NCI-H69 (cell line): ENCODE measurements at regions not wholly inside any gene's neighbourhood (a gene's known extent, or its start where the extent isn't known, plus 50 kb on each side); places are given as distances from the start of the nearest gene placed in this dataset.
"Not testable (repeated sequence)": the region's sequence is repeated elsewhere in the genome, so short reads cannot be mapped to it uniquely, and the experiment has no call there.

Experiments
- DNase-seq: peaks from one replicate; lab custom pipeline; 2025; lab: John Stamatoyannopoulos, UW

DNA sequence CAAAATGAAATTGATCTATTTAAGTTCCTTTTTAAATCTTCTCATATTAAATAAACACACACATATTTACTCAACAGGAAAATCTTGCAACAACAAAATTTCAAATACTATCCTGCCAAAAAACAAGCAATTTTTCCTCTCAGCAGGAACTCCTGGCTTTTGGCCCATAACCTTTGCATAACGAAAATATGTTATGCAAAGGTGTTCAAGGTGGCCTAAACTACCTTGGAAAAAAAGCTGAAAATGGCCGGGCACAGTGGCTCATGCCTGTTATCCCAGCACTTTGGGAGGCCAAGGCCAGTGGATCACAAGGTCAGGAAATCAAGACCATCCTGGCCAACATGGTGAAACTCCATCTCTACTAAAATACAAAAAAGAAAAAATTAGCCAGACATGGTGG lies 424.3 kb upstream of the ZNF337 start:
- not testable (repeated sequence) for DNase-seq

DNA sequence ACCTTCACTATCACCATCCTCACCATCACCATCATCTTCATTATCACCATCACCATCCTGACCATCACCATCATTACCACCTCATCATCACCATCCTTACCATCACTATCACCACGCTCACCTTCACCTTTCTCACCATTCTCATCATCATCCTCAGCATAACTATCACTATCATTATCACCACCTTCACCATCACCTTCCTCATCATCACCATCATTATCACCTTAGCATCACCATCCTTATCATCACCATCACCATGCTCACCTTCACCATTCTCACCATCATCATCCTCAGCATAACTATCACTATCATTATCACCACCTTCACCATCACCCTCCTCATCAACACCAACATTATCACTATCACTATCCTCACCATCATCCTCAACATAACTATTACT lies 397.8 kb upstream of the ZNF337 start:
- DNase-seq: not testable (repeated sequence)

DNA sequence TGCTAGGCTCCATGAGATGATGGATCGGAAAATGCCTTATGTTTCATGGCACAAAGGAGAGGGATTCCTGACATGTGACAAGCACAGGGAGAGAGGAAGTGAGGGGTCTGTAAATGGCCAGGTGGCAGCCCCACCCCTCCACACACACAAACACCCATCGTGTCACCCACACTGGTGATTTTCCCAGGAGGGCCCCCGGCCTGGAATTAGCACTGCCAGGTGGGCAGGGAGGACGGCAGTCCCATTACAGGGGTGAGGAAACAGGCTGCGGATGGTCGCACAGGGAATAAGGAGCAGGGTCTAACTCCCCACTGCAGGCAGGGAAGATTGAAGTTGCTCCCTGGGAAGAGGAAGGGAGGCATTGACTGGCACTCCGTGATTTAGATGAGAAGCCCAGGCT lies 395.3 kb upstream of the ZNF337 start:
- not testable (repeated sequence) for DNase-seq

DNA sequence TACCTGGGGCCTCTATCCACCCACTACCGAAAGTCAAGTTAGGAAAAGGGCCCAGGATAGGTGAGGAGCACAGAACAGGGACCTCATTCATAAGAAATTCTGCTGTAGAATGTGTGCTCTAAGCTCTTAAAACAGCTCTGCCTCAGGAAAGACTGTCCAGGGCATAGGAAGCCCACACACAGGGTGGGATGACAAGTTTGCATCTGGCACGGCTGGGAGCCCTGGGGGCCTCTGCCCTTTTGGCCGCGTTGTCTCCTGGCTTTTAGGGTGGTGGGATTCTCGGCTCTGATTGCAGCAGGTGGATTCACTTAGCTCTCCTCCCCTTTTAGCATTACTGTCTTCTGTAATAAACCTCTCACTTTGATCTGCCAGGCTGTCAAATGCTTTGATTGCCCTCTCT lies 389.5 kb upstream of the ZNF337 start:
- not testable (repeated sequence) for DNase-seq

DNA sequence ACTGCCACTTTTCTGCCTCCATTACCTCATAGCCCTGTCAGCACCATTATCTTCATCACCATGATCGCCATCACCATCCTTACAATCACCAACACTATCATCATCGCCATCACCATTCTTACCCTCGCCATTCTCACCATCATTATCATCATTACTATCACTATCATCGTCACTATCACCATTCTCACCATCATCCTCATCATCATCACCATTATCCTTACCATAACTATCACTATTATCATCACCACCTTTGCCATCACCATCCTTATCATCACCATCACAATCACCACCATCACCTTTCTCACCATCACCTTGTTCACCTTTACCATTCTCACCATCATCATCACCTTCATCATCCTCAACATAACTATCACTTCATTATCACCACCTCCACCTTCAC lies 377.3 kb upstream of the ZNF337 start:
- DNase-seq: not testable (repeated sequence)

DNA sequence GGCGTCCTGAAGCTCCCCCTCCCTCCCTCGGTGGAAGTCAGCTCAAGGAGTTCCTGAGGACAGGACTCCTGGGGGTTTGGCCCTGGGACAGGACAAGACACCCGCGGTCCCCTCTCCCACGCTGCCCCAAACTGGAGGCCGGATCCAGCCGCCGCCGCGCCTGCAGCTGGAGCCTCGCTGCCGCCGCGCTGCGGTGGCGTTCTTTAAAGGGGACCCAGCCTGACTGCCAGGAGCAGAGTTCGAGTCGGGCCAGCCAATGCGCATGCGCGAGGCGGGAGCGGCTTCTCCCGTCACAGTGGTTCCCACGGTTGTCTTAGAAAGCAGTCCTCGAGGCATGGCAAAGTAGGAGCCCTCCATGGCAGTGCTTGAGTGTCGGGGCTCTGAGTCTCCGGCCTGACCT lies 362.7 kb upstream of the ZNF337 start:
- DNase-seq: not testable (repeated sequence)

DNA sequence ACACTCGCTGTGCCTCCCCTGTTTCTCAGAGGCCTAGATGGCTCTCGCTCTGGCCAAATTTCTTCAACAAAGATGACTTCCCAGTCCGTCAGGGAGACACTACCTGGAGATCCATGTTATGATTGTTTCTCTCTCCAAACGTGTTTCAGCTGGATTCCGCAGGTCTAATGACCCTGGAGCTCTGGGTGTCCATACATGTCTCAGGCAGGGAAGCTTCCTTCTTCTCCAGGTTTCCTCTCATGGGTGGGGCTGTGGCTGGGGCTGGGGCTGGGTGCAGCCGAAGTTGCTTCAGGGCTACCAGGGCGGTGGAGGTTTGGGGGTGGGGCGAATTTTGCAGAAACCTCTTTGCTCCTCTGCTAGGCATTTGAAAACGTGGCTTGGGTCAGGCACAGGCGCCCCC lies 361.8 kb upstream of the ZNF337 start:
- not testable (repeated sequence) for DNase-seq

DNA sequence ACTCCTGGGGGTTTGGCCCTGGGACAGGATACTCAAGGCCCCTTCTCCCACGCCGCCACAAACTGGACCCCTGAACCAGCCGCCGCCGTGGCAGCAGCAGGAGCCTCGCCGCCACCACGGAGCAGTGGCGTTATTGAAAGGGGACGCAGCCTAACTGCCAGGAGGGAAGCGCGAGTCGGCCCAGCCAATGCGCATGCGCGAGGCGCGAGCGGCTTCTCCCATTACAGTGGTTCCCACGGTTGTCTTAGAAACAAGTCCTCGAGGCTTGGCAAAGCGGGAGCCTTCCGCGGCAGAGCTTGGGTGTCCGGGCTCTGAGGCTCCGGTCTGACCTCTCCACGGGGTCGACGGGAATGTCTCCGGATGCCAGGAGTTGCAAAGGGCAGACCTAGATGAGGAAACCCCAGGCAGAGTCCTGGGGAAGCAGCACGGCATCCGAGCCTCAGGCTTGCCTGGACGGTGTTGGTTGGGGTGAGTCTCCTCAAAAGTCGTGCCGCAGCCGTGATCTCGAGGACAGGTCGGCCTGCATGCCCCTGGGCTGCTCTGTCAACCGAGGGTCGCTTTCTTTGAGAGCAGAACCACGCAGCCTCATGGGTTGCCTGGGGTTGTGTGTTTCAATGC lies 360.6 kb upstream of the ZNF337 start:
- not testable (repeated sequence) for DNase-seq

DNA sequence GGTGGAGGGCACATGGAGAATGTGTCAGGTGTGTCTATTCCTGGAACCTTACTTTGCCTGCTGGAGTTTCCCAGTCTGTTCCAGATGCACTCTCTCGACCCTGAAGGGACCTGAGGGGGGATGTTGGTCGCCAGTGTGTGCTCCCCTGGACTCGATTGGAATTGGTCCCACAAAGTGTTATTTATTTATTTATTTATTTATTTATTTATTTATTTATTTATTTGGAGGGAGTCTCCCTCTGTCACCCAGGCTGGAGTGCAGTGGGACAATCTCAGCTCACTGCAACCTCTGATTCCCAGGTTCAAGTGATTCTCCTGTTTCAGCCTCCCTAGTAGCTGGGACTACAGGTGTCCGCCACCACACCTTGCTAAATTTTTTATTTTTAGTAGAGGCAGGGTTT lies 329.1 kb upstream of the ZNF337 start:
- DNase-seq: not testable (repeated sequence)

DNA sequence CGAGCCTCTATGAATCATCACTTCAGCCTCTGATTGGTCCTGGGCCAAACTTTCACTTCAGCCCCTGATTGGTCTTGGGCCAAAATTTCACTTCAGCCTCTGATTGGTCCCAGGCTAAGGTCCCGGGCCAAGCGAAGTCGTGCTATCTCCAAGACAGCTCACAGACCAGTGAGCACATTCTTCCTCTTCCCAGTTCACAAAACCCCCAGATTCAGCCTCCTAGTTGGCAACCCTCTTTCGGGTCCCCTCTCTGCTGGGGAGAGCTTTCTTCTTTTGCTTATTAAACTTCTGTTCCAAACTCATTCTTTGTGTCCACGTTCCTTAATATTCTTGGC lies 314.3 kb upstream of the ZNF337 start:
- not testable (repeated sequence) for DNase-seq

DNA sequence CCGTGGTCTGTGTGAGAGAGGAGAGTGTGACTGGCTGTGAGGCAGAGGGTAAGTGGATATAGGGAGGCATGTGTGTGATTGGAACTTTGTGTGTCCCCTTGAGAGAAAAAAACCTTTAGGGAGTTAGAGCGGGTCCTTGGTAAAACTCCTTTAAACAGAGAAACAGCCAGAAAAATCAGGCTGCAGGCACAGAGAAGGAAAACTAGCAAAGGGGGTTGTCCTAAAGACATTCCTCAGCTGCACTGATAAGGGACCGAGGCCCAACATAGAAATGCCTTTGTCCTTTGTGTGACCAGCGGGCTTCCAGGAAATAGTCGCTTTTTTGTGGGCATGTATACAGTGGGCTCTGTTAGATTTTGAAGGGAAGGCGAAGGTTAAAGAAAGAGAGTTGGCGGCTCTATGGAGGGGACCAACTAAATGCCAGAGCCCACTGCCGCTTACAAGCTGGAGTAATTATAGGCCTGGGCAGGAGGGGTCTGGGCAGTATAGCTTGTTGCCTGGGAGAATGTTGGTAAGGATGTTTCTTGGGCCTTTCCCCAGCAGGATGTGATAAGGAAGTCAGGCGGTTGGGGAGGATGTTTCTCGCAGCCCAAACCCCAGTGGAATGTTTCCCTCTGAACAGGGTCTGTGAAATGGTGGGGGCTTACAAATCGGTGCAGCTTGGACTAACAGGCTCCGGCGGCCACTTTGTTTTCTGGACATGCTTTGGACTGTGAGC lies 313.7 kb upstream of the ZNF337 start:
- not testable (repeated sequence) for DNase-seq

DNA sequence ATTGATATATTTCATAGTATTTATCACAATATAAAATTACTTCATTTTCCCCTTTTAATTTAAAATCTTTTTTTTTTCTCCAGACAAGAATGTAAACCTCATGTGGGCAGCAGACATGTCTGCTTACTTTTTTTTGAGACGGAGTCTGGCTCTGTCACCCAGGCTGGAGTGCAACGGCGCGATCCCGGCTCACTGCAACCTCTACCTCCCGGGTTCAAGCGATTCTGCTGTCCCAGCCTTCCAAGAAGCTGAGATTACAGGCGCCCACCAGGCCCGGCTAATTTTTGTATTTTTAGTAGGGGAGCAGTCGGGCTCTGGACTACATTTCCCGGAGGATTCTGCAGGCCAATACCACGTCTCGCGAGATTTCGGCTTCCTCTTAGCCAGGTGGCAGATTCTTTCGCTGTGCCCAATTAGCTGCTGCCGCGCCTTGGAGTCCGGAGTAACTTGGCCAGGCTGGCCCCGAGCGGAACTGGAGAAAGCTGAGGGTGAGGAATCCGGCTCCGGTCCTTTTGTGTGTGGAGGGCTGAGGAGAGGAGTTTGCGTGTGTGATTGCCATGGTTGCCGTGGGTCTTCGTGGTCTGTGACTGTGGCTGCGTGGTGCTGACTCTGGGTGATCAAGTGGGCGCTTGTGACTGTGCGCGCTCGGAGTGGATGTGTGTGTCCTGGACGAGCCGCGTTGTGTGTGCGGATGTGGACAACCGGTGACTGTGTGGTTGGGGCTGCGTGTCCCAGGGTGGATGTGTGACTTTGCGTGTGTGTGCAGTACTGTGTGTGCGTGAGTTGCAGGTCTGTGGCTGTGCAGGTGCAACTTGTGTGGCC lies 313.0 kb upstream of the ZNF337 start:
- DNase-seq: not testable (repeated sequence)

DNA sequence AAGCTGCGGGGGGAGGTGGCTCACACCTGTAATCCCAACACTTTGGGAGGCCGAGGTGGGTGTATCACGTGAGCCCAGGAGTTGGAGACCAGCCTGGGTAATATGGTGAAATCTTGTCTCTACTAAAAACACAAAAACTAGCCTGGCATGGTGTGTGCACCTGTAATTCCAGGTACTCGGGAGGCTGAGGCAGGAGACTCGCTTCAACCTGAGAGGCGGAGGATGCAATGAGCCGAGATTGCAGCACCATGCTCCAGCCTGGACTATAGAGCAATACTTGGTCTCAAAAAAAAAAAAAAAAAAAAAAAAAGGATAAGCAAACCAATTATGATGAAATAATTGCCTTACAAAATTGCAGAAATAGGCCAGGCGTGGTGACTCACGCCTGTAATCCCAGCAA lies 311.4 kb upstream of the ZNF337 start:
- DNase-seq: not testable (repeated sequence)

DNA sequence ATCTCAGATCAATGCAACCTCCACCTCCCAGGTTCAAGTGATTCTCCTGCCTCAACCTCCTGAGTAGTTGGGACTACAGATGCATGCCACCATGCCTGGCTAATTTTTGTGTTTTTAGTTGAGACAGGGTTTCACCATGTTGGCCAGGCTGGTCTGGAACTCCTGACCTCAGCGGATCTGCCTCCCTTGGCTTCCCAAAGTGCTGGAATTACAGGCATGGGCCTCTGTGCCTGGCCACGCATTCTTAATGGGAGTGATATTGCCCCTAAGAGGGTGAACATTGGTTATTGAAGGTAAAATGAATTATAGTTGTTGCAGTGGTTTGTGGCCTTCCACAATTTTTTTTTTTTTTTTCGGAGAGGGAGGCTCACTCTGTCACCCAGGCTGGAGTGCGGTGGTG lies 309.5 kb upstream of the ZNF337 start:
- DNase-seq: not testable (repeated sequence)

DNA sequence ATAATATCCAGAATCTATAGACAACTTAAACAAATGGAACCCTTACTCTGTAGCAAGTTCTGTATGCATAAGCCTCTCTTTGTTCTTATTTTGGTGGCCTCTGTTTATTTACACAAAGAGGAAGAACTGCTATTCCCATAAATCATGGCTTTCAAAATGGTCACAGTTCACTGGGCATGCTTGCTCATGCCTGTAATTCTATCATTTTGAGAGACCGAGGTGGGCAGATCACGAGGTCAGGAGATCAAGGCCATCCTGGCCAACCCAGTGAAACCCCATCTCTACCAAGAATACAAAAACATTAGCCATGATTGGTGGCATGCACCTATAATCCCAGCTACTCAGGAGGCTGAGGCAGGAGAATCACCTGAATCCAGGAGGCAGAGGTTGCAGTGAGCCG lies 307.3 kb upstream of the ZNF337 start:
- DNase-seq: not testable (repeated sequence)

DNA sequence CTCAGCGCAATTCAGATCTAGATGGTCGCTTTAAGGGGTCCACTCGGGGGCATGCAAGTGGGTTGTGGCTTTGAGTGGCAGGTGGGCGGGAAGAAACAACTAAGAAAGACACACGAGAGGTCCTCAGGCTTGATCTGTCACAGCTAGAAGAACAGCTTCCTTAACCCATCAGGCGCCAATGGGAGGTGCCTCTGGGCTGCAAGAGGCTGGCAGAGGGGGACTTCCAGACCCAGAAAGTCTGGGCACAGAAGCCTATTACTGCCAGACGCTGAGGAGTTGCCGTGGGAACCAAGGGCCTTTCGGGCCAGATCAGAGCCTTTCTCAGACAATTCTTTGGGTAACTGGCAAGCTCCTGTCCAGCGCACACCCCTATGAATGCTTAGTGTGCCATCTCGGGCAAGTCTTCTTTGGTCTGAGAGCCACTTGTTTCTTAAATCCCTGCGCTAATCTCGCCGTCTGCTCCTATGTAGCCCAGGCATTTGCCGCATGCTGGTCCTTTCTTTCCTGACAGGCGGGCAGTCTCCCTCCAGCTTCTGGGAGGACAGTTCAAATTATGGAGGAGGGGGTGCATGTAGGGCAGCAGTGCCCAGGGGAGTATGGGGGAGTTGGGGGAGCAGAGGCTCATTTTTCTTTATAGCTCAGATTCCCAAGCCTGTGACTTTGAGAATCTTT lies 300.9 kb upstream of the ZNF337 start:
- DNase-seq: not testable (repeated sequence)

DNA sequence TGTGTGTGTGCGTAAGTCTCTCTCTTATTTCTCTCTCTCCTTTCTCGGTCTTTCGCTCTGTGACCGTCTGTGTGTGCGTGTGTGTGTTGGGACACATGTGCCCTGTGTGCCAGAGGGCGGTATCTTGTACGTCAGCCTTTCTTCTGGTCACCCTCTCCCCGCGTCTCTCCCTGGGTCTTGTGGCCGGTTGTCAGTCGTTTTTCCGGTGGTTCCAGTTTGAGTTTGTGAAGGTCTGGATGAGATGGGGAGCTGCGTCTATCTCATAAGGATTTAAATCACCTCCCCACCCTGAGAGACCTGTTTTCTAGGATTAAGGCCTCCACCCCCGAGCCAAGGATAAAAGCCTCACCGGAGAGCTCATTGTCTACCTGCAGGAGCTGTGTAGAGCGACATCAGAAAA lies 295.5 kb upstream of the ZNF337 start:
- DNase-seq: no peak

DNA sequence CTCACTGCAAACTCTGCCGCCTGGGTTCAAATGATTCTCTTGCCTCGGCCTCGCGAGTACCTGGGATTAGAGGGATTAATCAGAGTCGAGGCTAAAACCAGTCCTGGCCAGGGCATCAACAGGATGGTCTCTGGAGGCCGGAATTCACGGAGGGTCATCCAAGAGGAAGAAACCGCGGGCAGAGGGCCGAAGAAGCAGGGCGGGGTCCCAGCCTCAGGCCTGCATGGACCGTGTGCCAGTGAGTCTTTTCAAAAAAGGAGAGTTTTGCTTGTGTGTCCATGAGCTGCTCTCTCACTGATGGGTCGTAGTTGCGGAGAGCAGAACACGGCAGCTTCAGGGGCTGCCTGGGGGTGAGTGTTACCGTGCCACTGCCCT lies 295.1 kb upstream of the ZNF337 start:
- no peak for DNase-seq

DNA sequence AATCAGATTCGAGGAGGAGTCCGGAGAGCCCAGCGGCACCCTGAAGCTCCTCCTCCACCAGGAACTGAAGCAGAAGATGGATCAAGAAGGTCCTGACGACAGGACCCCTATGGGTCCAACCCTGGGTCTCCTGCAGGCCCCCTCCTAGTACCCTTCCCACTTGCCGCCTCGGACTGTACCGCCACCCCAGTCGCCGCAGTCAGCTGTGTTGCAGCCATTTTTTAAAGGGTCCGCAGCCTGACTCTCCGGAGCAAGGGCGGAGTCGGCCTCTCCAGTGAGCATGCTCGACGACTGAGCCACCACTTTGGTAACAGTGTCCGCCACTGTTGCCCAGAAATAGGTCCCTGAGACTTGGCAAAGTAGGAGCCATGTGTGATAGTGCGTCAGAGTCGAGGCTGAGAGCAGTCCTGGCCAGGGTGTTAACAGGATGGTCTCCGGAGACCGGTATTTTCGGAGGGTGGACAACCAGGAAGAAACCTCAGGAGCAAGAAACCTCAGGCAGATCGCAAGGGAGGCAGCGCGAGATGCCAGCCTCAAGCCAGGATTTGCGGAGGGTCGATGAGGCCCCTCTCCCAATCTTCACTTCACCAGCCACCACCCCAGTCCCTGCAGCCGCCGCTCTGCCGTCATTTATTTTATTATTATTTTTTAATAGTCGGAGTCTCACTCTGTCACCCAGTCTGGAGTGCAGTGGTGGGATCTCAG lies 294.6 kb upstream of the ZNF337 start:
- no peak for DNase-seq

DNA sequence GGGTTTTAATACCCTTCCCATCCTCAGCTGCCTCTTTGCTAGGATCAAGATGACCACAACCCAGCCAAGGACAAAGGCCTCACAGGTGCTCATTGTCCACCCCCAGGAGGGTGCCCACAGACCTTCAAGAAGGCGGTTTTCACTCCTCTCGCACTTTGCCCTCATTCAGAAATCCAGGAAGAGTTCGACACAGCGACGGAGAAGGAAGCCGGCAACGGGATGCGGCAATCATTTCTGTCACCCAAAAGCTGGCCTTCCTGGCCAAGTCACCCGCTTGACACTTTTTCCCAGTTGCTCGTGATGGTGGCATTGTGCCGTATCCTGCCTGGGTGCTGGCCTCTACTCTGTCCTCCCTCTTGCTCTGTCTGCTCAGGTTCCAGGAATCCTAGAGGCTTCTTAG lies 293.0 kb upstream of the ZNF337 start:
- DNase-seq: not testable (repeated sequence)

DNA sequence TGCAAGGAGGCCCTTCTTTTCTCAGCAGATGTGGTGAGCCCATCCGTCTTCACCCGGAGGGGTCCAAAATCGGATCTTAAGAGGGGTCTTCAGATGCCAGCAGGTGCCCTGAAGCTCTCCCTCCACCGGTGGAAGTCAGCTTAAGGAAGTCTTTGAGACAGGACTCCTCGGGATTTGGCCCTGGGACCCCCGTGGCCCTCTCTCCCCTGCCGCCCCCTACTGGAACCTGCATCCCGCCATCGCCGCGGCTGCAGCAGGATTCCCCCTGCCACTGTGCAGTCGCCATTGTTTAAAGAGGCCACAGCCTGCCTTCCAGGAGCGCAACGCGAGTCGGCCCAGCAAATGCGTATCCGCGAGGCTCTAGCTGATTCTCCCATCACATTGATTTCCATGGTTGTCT lies 292.5 kb upstream of the ZNF337 start:
- no peak for DNase-seq
